GM21381 (cell line): ENCODE measurements at regions not wholly inside any gene's neighbourhood (a gene's known extent, or its start where the extent isn't known, plus 50 kb on each side); places are given as distances from the start of the nearest gene placed in this dataset.
"Not testable (repeated sequence)": the region's sequence is repeated elsewhere in the genome, so short reads cannot be mapped to it uniquely, and the experiment has no call there.

Experiments
- ATAC-seq: cut with Tn5 transposase; IDR thresholded peaks from one replicate; pipeline ENCODE4 v1.9.1; 2021; ENCODE audit warnings: mild to moderate bottlenecking, moderate library complexity; ENCODE audit not compliant: unreplicated experiment

DNA sequence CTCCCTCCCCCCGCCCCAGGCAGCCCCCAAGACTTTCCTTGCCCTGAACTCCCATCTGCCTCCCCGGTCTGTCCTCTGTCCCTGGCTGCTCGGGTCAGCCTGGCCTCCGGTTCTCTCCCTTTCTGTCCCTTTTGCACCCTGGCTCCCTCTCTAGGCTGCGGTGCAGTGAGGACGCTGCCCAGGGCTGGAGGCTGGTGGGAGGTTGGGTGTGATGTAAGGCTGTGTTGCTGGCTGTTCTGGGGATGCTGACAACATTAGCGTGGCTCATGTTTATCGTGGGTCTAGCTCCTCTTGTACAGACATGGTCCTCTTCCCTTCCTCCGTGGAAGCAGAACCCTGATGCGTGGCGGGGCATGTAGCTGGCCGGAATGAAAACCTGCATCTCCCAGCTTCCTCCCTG is 357.5 kb downstream of the CNTNAP3B start:
- ATAC-seq = not testable (repeated sequence)

- ATAC-seq = not testable (repeated sequence)
Measured at GRCh38 chr9:41754822-41755221, 374.4 kb downstream of the CNTNAP3B start.

- ATAC-seq = not testable (repeated sequence)
Measured at GRCh38 chr9:41754403-41754802, 374.8 kb downstream of the CNTNAP3B start.

DNA sequence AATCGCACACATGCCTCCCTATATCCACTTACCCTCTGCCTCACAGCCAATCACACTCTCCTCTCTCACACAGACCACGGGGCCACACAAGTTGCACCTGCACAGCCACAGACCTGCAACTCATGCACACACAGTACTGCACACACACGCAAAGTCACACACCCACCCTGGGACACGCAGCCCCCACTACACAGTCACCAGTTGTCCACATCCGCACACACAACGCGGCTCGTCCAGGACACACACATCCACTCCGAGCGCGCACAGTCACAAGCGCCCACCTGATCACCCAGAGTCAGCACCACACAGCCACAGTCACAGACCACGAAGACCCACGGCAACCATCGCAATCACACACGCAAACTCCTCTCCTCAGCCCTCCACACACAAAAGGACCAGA is 387.3 kb downstream of the CNTNAP3B start:
- ATAC-seq = not testable (repeated sequence)

DNA sequence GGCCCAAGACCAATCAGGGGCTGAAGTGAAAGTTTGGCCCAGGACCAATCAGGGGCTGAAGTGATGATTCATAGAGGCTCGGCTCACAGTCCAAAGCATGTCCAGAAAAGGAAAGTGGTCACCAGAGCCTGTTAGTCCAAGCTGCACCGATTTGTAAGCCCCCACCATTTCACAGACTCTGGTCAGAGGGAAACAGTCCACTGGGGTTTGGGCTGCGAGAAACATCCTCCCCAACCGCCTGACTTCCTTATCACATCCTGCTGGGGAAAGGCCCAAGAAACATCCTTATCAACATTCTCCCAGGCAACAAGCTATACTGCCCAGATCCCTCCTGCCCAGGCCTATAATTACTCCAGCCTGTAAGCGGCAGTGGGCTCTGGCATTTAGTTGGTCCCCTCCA is 388.1 kb downstream of the CNTNAP3B start:
- not testable (repeated sequence) for ATAC-seq

- not testable (repeated sequence) for ATAC-seq
Measured at GRCh38 chr9:41738681-41739080, 390.5 kb downstream of the CNTNAP3B start.

GRCh38 chr9:41699190-41699589 is 430.0 kb downstream of the CNTNAP3B start:
- not testable (repeated sequence) for ATAC-seq

DNA sequence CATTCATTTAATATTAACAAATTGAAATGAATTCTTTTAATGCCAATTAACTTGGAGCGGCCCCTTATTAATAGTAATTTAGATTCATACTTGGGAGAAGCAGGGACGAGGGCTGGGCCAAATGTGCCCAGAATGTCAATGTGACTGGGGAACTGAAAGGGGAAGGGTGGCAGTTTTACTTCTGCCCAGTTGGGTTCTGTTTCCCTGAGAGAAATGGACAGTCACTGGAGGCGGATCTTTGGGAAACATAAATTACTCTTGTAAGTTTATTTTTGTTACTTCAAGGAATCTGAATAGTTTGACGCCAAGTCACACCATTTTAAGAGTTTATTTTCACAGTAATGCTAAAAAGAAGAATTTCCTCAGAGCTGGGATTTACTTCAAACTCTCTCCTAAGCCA is 432.1 kb downstream of the CNTNAP3B start:
- ATAC-seq = not testable (repeated sequence)

- not testable (repeated sequence) for ATAC-seq
Measured at GRCh38 chr9:41679312-41679711, 449.9 kb downstream of the CNTNAP3B start.

GRCh38 chr9:41663497-41664036 is 465.7 kb downstream of the CNTNAP3B start:
- not testable (repeated sequence) for ATAC-seq

GRCh38 chr9:41658706-41659105 is 469.6 kb upstream of the ZNG1F start:
- not testable (repeated sequence) for ATAC-seq

- not testable (repeated sequence) for ATAC-seq
Measured at GRCh38 chr9:41658116-41658515, 469.0 kb upstream of the ZNG1F start.

DNA sequence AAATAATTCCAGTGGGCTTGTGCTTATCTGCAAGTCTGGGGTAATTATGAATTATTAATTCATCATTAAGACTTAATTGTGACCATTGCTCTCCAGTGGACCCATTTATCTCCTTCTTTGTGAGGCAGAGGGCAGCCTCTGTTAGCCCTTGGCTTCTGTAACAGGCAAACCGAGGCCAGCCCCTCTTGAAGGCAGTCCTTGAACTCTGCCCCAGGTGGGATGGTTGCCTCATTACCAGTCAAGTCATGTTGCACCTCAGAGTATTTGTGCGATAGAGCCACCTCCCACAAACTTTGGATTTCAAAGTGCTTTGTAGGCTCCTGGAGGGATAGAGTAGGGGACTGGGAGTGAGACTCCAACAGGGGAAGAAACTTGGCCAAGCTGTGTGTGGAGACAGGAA is 468.0 kb upstream of the ZNG1F start:
- not testable (repeated sequence) for ATAC-seq

DNA sequence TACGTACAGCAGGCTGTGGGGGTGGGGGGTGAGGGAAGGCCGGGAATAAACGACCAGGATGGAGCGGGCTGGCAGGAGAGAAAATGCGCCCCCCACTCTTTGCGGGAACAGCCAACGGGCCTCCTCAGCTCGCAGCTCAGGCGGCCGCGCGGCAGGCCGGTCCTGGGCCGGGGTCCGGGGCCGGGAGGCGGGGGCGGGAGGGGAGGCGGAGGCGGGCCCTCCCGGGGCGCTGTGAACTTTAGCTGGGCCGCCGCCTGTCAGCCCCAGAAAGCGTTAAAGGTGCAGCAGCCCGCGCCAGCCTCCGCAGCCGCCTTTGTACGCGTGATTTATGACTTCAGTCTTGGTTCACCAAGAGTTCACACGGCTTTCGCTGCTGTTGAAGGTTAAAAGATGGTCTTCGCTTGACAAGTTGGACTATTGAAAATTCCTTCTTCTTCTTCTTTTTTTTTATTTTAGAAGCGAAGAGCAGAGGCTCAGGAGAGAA is 466.0 kb upstream of the ZNG1F start:
- ATAC-seq = not testable (repeated sequence)

GRCh38 chr9:41654349-41654748 is 465.2 kb upstream of the ZNG1F start:
- not testable (repeated sequence) for ATAC-seq

- not testable (repeated sequence) for ATAC-seq
Measured at GRCh38 chr9:41653560-41654340, 464.6 kb upstream of the ZNG1F start.

GRCh38 chr9:41652800-41653199 is 463.7 kb upstream of the ZNG1F start:
- ATAC-seq = not testable (repeated sequence)

GRCh38 chr9:41652100-41652713 is 463.1 kb upstream of the ZNG1F start:
- not testable (repeated sequence) for ATAC-seq

GRCh38 chr9:41650086-41650485 is 461.0 kb upstream of the ZNG1F start:
- ATAC-seq = not testable (repeated sequence)

DNA sequence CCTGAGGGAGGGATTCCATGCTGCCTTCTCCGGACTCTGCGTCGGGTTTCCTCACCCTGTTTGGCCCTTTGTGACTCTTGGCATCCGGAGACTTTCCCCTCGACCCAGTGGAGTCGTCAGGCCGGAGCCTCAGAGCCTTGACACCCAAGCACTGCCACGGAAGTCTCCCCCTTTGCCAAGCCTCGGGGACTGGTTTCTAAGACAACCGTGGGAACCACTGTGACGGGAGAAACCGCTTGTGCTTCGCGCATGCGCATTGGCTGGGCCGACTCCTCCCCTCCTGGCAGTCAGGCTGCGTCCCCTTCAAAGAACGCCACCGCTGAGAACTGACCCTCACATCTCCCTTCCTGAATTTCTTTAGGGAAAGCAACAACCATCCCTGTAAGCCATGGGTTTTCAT is 459.4 kb upstream of the ZNG1F start:
- not testable (repeated sequence) for ATAC-seq

DNA sequence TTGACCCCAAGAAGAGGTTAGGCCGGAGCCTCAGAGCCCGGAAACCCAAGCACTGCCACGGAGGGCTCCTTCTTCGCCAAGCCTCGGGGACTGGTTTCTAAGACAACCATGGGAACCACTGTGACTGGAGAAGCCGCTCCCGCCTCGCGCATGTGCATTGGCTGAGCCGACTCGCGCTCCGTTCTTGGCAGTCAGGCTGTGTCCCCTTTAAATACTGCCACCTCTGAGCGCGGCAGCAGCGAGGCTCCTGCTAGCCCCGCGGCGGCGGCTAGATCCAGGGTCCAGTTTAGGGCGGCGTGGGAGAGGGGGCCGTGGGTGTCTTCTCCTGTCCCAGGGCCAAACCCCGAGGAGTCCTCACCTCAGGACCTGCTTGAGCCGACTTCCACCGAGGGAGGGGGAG is 457.1 kb upstream of the ZNG1F start:
- ATAC-seq = not testable (repeated sequence)
